CD4-positive, CD25-positive, alpha-beta regulatory T cell (primary cell): ENCODE measurements at regions not wholly inside any gene's neighbourhood (a gene's known extent, or its start where the extent isn't known, plus 50 kb on each side); places are given as distances from the start of the nearest gene placed in this dataset.

Experiments used
- ATAC-seq, 2 donors: fragments of 150-1000 bp; cut with Tn5 transposase; one replicate each; pipeline ENCODE4 v1.10.0; 2021; ENCODE audit warnings: low read depth in 2 of 2, moderate number of reproducible peaks in 2 of 2, moderate library complexity in 1 of 2
- DNase-seq, 3 donors: peaks; one replicate each; pipeline versions ENCODE4 v3.0.0 to v3.0.0-alpha.2; 2012 to 2022; ENCODE audit warnings: mixed read lengths in 1 of 3
- H3K27ac ChIP-seq: one replicate; pipeline ENCODE4 v1.7.0; 2013; ENCODE audit warnings: mild to moderate bottlenecking, low read length; ENCODE audit not compliant: insufficient read depth, poor library complexity, severe bottlenecking
- H3K27me3 ChIP-seq: one replicate; pipeline ENCODE4 v1.7.0; 2013; ENCODE audit warnings: low read length; ENCODE audit not compliant: control insufficient read depth, insufficient read depth
- H3K36me3 ChIP-seq: one replicate; pipeline ENCODE4 v1.7.0; 2013; ENCODE audit warnings: mild to moderate bottlenecking, low read length, moderate library complexity; ENCODE audit not compliant: control insufficient read depth, insufficient read depth
- H3K4me1 ChIP-seq: 2 replicates; pipeline ENCODE4 v1.7.0; 2013; ENCODE audit warnings: mild to moderate bottlenecking, low read length; ENCODE audit not compliant: insufficient read depth, control insufficient read depth, poor library complexity, severe bottlenecking
- H3K4me3 ChIP-seq: one replicate; pipeline ENCODE4 v1.7.0; 2013; ENCODE audit warnings: low read depth, mild to moderate bottlenecking, low read length, moderate library complexity
- H3K9me3 ChIP-seq, 2 experiments: 1 replicate in 1 of 2; 2 replicates in 1 of 2; pipeline ENCODE4 v1.7.0; 2013; ENCODE audit warnings: low read length in 2 of 2, mild to moderate bottlenecking in 1 of 2, moderate library complexity in 1 of 2; ENCODE audit not compliant: control insufficient read depth in 2 of 2
- H3K27ac Mint-ChIP-seq, 3 donors: one replicate each; pipeline ENCODE4 v1.8.0; 2020 to 2022; ENCODE audit warnings: mild to moderate bottlenecking in 3 of 3, mixed read lengths in 3 of 3, moderate library complexity in 2 of 3
- H3K27me3 Mint-ChIP-seq: one replicate; pipeline ENCODE4 v1.8.0; 2022; ENCODE audit warnings: mild to moderate bottlenecking, mixed read lengths
- H3K36me3 Mint-ChIP-seq: one replicate; pipeline ENCODE4 v1.8.0; 2020; ENCODE audit warnings: mixed read lengths
- H3K4me1 Mint-ChIP-seq, 4 donors: one replicate each; pipeline ENCODE4 v1.8.0; 2020 to 2022; ENCODE audit warnings: mixed read lengths in 4 of 4, mild to moderate bottlenecking in 1 of 4
- H3K4me3 Mint-ChIP-seq, 4 donors: one replicate each; pipeline ENCODE4 v1.8.0; 2020 to 2022; ENCODE audit warnings: mild to moderate bottlenecking in 4 of 4, mixed read lengths in 4 of 4, moderate library complexity in 3 of 4
- H3K9me3 Mint-ChIP-seq, 7 donors: one replicate each; pipeline ENCODE4 v1.8.0; 2020 to 2022; ENCODE audit warnings: mixed read lengths in 7 of 7, mild to moderate bottlenecking in 3 of 7, moderate library complexity in 2 of 7

DNA sequence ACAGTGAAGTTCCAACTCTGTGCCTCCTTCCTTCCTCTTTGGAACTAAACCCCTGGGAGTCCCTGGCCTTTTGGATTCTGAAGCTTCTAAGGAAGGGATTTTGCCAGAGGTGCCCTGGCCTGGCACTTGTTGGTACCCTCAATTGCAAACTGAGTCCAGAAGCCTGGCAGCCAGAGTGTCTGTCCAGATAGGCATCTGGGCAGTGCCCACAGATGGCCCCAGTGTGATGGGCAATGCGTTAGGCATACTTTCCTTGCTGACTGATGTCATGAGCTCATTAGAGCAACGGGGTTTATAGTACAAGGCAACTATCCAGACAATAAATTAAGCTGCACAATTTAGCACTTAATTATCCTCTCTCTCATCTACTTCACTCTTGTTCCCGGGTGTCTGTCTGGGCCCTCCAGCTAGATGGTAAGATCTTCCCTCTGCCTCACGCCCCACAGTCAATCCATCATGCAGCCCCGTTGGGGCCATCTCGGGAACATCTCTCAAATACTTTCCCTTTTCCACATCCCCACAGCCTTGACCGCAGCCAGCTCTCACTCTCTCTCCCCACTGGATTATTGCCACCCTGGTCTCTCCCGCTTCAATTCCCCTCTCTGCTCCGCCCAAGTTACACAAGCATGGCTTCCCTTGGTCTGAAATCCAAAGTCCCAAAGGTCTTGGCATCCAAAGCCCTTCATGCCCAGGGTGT is 157.5 kb upstream of the SMIM23 start:
- Histone ChIP-seq H3K4me3 (no peak overlapping the region), H3K27ac (no peak overlapping the region), H3K9me3 (no peaks in the 10 kb centered on the region), H3K36me3 (no peaks in the 10 kb centered on the region), H3K27me3 (no peaks in the 10 kb centered on the region), H3K4me1 (no peaks in the 10 kb centered on the region)
- ATAC-seq (no peak), DNase-seq (no peak)
- no peak overlapping the region for H3K4me3 Mint-ChIP-seq
- H3K36me3 Mint-ChIP-seq: no peaks in the 10 kb centered on the region
- no peak overlapping the region for H3K27ac Mint-ChIP-seq
- H3K27me3 Mint-ChIP-seq: peaks cover 3% of the 10 kb centered on the region
- peaks cover 0 to 1% (median 0%) of the 10 kb centered on the region in 7 donors for H3K9me3 Mint-ChIP-seq
- H3K4me1 Mint-ChIP-seq: peaks cover 0 to 2% (median 0%) of the 10 kb centered on the region in 4 donors

- DNase-seq (no peak), ATAC-seq (no peak)
- H3K36me3 Mint-ChIP-seq: no peaks in the 10 kb centered on the region
- no peak overlapping the region for H3K27ac Mint-ChIP-seq
- Histone ChIP-seq H3K27ac (no peak overlapping the region), H3K4me1 (no peaks in the 10 kb centered on the region), H3K4me3 (no peak overlapping the region), H3K9me3 (no peaks in the 10 kb centered on the region), H3K27me3 (no peaks in the 10 kb centered on the region), H3K36me3 (no peaks in the 10 kb centered on the region)
- H3K9me3 Mint-ChIP-seq: peaks cover 0 to 1% (median 0%) of the 10 kb centered on the region in 7 donors
- H3K4me3 Mint-ChIP-seq: no peak overlapping the region
- peaks cover 4% of the 10 kb centered on the region for H3K27me3 Mint-ChIP-seq
- peaks cover 0 to 2% (median 0%) of the 10 kb centered on the region in 4 donors for H3K4me1 Mint-ChIP-seq
Measured at GRCh38 chr5:171628633-171628974, 157.0 kb upstream of the SMIM23 start.

DNA sequence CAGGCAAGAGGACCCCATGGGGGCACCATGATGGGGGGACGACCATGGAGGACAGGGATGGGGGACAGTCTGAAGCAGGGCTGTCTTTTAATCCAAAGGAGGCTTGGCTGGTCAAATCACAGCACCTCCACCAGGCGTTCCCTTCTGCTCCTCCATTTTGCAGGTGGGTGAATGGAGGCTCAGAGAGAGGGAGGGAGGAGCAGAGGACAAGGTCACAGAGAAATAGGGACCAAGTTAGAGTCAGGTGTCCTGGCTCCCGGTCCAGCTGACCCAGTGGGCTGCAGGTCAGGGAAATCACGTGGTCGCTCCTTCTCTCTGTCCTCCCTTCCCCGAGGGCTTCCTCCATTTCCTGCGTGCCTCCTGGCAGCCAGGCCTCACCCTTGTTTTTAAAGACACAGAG is 156.4 kb upstream of the SMIM23 start:
- peaks cover 0 to 2% (median under 1%) of the 10 kb centered on the region in 4 donors for H3K4me1 Mint-ChIP-seq
- Histone ChIP-seq H3K4me3 (no peak overlapping the region), H3K9me3 (no peaks in the 10 kb centered on the region), H3K27me3 (no peaks in the 10 kb centered on the region), H3K36me3 (no peaks in the 10 kb centered on the region), H3K4me1 (no peaks in the 10 kb centered on the region), H3K27ac (no peak overlapping the region)
- no peak overlapping the region for H3K4me3 Mint-ChIP-seq
- H3K9me3 Mint-ChIP-seq: peaks cover 0 to 1% (median 0%) of the 10 kb centered on the region in 7 donors
- H3K27me3 Mint-ChIP-seq: peaks cover 4% of the 10 kb centered on the region
- DNase-seq: no peak
- no peak for ATAC-seq
- no peak overlapping the region for H3K27ac Mint-ChIP-seq
- no peaks in the 10 kb centered on the region for H3K36me3 Mint-ChIP-seq

- H3K36me3 ChIP-seq: no peaks in the 10 kb centered on the region
- H3K27me3 ChIP-seq: peaks cover 1% of the 10 kb centered on the region
- H3K4me3 Mint-ChIP-seq: no peak overlapping the region
- no peaks in the 10 kb centered on the region for H3K4me1 ChIP-seq
- H3K4me1 Mint-ChIP-seq: peaks cover 0 to 5% (median under 1%) of the 10 kb centered on the region in 4 donors
- no peak overlapping the region for H3K27ac Mint-ChIP-seq
- H3K36me3 Mint-ChIP-seq: no peaks in the 10 kb centered on the region
- DNase-seq (no peak), ATAC-seq (no peak)
- H3K27ac ChIP-seq: no peak overlapping the region
- H3K9me3 Mint-ChIP-seq: peaks cover 0 to 1% (median 0%) of the 10 kb centered on the region in 7 donors
- H3K4me3 ChIP-seq: no peak overlapping the region
- H3K9me3 ChIP-seq: no peaks in the 10 kb centered on the region
- H3K27me3 Mint-ChIP-seq: peaks cover 8% of the 10 kb centered on the region
Measured at GRCh38 chr5:171629628-171630349, 155.8 kb upstream of the SMIM23 start.

DNA sequence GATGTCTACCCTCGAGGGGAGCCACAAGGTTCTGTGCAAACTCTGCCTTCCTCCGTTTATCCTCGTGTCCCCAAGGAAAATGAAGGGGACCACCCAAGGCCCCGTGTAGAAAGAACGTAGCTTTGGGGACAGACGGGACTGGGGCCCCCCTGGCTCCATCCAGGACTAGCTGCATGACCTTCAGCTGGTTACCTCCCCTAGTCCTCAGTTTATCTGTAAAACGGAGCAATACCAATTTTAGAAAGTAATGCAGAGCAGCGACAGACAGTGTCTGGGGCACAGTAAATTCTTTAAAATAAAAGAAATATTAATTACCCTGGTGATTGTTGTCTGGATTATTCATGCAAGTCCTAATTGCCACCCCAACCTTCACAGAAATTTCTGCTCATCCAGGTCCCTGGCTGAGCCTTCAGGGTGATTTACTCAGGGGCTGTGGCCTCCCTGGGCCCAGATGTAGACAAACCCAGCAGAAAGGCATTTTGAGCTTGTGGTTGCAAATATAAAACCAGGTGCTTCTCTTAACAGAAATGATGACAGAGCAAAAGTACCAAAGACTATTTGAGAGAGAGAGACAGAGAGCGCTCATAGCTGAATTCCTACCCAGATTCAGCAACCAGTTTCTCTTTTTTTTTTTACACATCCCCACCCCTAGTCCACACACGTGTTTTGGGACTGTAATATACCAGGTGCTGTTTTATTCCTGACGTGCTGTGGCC is 155.1 kb upstream of the SMIM23 start:
- Histone ChIP-seq H3K9me3 (no peaks in the 10 kb centered on the region), H3K27me3 (peaks cover 4% of the 10 kb centered on the region), H3K4me1 (no peaks in the 10 kb centered on the region), H3K27ac (no peak overlapping the region), H3K36me3 (no peaks in the 10 kb centered on the region), H3K4me3 (no peak overlapping the region)
- peaks cover 0 to 5% (median under 1%) of the 10 kb centered on the region in 4 donors for H3K4me1 Mint-ChIP-seq
- no peak overlapping the region for H3K4me3 Mint-ChIP-seq
- peaks cover 0 to 1% (median 0%) of the 10 kb centered on the region in 7 donors for H3K9me3 Mint-ChIP-seq
- H3K27ac Mint-ChIP-seq: no peak overlapping the region
- H3K36me3 Mint-ChIP-seq: no peaks in the 10 kb centered on the region
- H3K27me3 Mint-ChIP-seq: peaks cover 10% of the 10 kb centered on the region
- DNase-seq: no peak
- ATAC-seq: no peak

DNA sequence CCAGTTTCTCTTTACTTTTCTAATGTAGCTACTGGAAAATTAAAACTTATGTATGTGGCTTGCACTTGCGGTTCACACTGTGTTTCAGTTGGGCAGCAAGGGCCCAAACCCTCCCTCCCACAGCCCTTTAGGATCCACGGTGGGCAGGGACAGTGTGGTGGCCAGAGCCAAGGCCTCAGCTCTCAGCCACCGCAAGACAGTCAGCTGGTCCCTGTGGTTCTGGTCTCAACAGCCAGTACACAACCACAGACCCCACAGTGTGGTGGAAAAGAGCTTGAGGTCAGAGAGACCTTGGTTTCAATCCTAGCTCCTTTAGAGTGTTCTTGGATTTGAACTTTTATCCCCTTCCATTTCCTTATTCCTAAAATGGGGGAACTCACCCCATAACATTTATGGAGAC is 153.0 kb upstream of the SMIM23 start:
- H3K36me3 ChIP-seq: no peaks in the 10 kb centered on the region
- H3K9me3 ChIP-seq: no peaks in the 10 kb centered on the region
- no peak overlapping the region for H3K4me3 ChIP-seq
- no peak for ATAC-seq
- no peaks in the 10 kb centered on the region for H3K4me1 ChIP-seq
- H3K36me3 Mint-ChIP-seq: no peaks in the 10 kb centered on the region
- peaks cover 0 to 1% (median 0%) of the 10 kb centered on the region in 7 donors for H3K9me3 Mint-ChIP-seq
- no peak overlapping the region for H3K4me3 Mint-ChIP-seq
- peaks cover 4% of the 10 kb centered on the region for H3K27me3 ChIP-seq
- DNase-seq: no peak
- H3K4me1 Mint-ChIP-seq: peaks cover 0 to 5% (median under 1%) of the 10 kb centered on the region in 4 donors
- peaks cover 19% of the 10 kb centered on the region for H3K27me3 Mint-ChIP-seq
- no peak overlapping the region for H3K27ac ChIP-seq
- H3K27ac Mint-ChIP-seq: no peak overlapping the region

GRCh38 chr5:171633776-171634470 is 151.7 kb upstream of the SMIM23 start:
- DNase-seq (no peak), ATAC-seq (no peak)
- no peak overlapping the region for H3K27ac Mint-ChIP-seq
- H3K4me1 Mint-ChIP-seq: peaks cover 0 to 5% (median under 1%) of the 10 kb centered on the region in 4 donors
- no peaks in the 10 kb centered on the region for H3K36me3 Mint-ChIP-seq
- Histone ChIP-seq H3K27me3 (peaks cover 4% of the 10 kb centered on the region), H3K4me3 (no peak overlapping the region), H3K9me3 (no peaks in the 10 kb centered on the region), H3K27ac (no peak overlapping the region), H3K36me3 (no peaks in the 10 kb centered on the region), H3K4me1 (no peaks in the 10 kb centered on the region)
- peaks cover 19% of the 10 kb centered on the region for H3K27me3 Mint-ChIP-seq
- no peak overlapping the region for H3K4me3 Mint-ChIP-seq
- peaks cover 0 to 1% (median 0%) of the 10 kb centered on the region in 7 donors for H3K9me3 Mint-ChIP-seq
